ENCODE measurements at regions not wholly inside any gene's neighbourhood (a gene's known extent, or its start where the extent isn't known, plus 50 kb on each side); places are given as distances from the start of the nearest gene placed in this dataset.

DNA sequence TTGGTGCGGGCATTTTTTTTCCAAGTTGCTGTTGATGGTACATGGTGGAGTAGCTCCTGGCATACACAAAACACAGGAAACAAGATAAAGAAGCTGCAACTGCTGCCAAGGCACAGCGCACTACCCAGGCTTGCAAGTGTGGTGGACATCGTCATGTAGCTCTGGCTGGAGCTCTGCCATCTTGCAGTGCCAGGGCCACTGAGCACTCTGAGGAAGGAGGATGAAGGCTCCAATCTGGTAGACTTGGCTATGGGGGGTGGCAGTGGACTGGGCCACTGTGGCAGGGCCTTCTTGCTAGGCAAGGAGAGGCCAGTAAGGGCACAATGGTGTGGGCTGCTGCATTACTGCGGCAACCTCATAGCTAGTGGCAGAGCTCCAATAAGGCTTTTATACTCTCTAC, 263.5 kb downstream of the CENPW start:
- Mint-ChIP-seq H3K27ac (no peak overlapping the region), H3K9me3 (peaks cover 33% of the 10 kb centered on the region), H3K36me3 (peaks cover 8% of the 10 kb centered on the region), H3K4me3 (no peak overlapping the region), H3K27me3 (ENCODE audit: low read depth) (no peaks in the 10 kb centered on the region), H3K4me1 (peaks cover 7% of the 10 kb centered on the region)
- TF ChIP-seq, protein P1, sequence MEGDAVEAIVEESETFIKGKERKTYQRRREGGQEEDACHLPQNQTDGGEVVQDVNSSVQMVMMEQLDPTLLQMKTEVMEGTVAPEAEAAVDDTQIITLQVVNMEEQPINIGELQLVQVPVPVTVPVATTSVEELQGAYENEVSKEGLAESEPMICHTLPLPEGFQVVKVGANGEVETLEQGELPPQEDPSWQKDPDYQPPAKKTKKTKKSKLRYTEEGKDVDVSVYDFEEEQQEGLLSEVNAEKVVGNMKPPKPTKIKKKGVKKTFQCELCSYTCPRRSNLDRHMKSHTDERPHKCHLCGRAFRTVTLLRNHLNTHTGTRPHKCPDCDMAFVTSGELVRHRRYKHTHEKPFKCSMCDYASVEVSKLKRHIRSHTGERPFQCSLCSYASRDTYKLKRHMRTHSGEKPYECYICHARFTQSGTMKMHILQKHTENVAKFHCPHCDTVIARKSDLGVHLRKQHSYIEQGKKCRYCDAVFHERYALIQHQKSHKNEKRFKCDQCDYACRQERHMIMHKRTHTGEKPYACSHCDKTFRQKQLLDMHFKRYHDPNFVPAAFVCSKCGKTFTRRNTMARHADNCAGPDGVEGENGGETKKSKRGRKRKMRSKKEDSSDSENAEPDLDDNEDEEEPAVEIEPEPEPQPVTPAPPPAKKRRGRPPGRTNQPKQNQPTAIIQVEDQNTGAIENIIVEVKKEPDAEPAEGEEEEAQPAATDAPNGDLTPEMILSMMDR (IDR thresholded peaks at IDR 0.05; ENCODE audit: unreplicated experiment) = no peak
- no peak for DNase-seq (ENCODE audit: low spot score in 2 of 2, unreplicated experiment in 2 of 2)

DNA sequence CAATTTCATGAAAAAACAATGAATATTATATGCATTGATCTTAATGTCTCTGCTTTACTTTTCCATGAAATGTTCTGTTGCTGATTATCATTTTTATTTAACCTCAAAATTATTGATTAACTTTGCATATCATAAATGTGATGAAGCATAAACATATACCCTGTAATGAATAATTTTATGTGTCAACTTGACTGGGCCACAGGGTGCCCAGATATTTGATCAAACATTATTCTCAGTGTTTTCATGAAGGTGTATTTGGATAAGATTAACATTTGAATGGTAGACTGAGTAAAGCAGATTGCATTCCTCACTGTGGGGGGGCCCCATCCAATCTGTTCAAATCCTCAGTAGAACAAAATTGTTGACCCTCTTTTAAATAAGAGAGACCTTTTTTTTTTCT, 265.2 kb downstream of the CENPW start:
- H3K27ac Mint-ChIP-seq = no peak overlapping the region
- H3K36me3 Mint-ChIP-seq = peaks cover 3% of the 10 kb centered on the region
- H3K27me3 Mint-ChIP-seq (ENCODE audit: low read depth) = no peaks in the 10 kb centered on the region
- DNase-seq (ENCODE audit: low spot score in 2 of 2, unreplicated experiment in 2 of 2) = no peak
- peaks cover 22% of the 10 kb centered on the region for H3K9me3 Mint-ChIP-seq
- no peak overlapping the region for H3K4me3 Mint-ChIP-seq
- peaks cover 9% of the 10 kb centered on the region for H3K4me1 Mint-ChIP-seq
- TF ChIP-seq, protein P1 (IDR thresholded peaks at IDR 0.05; ENCODE audit: unreplicated experiment) = no peak

DNA sequence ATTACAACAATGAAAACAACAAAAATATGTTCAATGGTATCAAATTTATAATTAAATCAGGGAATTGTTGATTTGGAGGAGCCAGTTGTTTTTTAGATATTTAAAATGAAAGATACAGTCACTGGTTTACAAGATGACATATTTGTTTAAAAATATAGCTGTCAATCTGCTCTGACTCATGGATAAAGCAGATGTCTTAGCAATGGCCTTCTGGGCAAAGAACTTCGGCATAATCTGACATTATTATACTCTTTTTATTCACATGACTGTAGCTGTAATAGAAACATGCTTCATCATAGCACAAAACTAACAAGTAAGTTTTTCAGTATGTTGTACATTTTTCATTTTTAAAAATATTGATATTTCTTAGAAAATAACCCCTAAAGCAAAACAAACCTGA, 267.4 kb downstream of the CENPW start:
- TF ChIP-seq, protein P1 (IDR thresholded peaks at IDR 0.05; ENCODE audit: unreplicated experiment) = no peak
- Mint-ChIP-seq H3K4me1 (peaks cover 9% of the 10 kb centered on the region), H3K36me3 (peaks cover 1% of the 10 kb centered on the region), H3K27ac (no peak overlapping the region), H3K9me3 (peaks cover 33% of the 10 kb centered on the region), H3K4me3 (no peak overlapping the region), H3K27me3 (ENCODE audit: low read depth) (no peaks in the 10 kb centered on the region)
- DNase-seq (ENCODE audit: low spot score in 2 of 2, unreplicated experiment in 2 of 2) = no peak

DNA sequence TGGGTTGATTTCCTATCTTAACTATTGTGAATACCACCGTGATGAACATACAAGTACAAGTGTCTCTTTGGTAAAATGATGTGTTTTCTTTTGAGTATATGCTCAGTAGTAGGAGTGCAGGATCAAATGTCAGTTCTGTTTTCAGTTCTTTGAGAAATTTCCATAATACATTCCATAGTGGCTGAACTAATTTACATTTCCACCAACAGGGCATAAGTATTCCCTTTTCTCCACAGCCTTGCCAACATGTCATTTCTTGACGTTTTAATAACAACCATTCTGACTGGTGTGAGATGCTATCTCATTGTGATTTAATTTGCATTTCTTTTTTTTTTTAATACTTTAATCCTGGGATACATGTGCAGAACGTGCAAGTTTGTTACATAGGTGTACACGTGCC, 268.8 kb downstream of the CENPW start:
- DNase-seq (ENCODE audit: low spot score in 2 of 2, unreplicated experiment in 2 of 2) = no peak
- H3K27ac Mint-ChIP-seq = no peak overlapping the region
- H3K4me1 Mint-ChIP-seq = peaks cover 9% of the 10 kb centered on the region
- H3K9me3 Mint-ChIP-seq = peaks cover 45% of the 10 kb centered on the region
- H3K27me3 Mint-ChIP-seq (ENCODE audit: low read depth) = no peaks in the 10 kb centered on the region
- TF ChIP-seq, protein P1 (IDR thresholded peaks at IDR 0.05; ENCODE audit: unreplicated experiment) = no peak
- peaks cover 6% of the 10 kb centered on the region for H3K36me3 Mint-ChIP-seq
- H3K4me3 Mint-ChIP-seq = no peak overlapping the region

DNA sequence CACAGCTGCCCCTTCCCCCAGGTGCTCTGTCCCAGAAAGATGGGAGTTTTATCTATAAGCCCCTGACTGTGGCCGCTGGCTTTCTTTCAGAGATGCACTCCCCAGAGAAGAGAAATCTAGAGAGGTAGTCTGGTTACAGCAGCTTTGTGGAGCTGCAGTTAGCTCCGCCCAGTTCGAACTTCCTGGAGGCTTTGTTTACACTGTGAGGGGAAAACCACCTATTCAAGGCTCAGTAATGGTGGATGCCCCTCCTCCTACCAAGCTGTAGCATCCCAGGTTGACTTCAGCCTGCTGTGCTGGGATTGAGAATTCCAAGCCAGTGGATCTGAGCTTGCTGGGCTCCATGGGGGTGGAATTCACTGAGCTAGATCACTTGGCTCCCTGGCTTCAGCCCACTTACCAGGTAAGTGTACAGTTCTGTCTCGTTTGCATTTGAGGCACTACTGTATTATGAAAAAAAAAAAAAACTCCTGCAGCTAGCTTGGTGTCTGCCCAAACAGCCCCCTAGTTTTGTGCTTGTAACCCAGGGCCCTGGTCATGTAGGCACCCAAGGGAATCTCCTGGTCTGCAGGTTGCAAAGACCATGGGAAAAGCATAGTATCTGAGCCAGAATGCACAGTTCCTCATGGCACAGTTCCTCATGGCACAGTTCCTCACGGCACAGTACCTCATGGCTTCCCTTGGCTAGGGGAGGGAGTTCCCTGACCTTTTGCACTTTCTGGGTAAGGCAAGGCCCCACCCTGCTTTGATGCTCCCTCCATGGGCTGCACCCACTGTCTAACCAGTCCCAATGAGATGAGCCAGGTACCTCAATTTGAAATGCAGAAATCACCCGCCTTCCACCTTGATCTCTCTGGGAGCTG, 275.0 kb downstream of the CENPW start:
- Mint-ChIP-seq H3K4me3 (no peak overlapping the region), H3K27ac (no peak overlapping the region), H3K9me3 (peaks cover 37% of the 10 kb centered on the region), H3K36me3 (peaks cover 7% of the 10 kb centered on the region), H3K27me3 (ENCODE audit: low read depth) (no peaks in the 10 kb centered on the region), H3K4me1 (peaks cover 3% of the 10 kb centered on the region)
- TF ChIP-seq, protein P1 (IDR thresholded peaks at IDR 0.05; ENCODE audit: unreplicated experiment) = no peak
- DNase-seq (ENCODE audit: low spot score in 2 of 2, unreplicated experiment in 2 of 2) = no peak

Data from mesothelial cell of epicardium (in vitro differentiated cells).